ENCODE measurements at regions not wholly inside any gene's neighbourhood (a gene's known extent, or its start where the extent isn't known, plus 50 kb on each side); places are given as distances from the start of the nearest gene placed in this dataset.

DNA sequence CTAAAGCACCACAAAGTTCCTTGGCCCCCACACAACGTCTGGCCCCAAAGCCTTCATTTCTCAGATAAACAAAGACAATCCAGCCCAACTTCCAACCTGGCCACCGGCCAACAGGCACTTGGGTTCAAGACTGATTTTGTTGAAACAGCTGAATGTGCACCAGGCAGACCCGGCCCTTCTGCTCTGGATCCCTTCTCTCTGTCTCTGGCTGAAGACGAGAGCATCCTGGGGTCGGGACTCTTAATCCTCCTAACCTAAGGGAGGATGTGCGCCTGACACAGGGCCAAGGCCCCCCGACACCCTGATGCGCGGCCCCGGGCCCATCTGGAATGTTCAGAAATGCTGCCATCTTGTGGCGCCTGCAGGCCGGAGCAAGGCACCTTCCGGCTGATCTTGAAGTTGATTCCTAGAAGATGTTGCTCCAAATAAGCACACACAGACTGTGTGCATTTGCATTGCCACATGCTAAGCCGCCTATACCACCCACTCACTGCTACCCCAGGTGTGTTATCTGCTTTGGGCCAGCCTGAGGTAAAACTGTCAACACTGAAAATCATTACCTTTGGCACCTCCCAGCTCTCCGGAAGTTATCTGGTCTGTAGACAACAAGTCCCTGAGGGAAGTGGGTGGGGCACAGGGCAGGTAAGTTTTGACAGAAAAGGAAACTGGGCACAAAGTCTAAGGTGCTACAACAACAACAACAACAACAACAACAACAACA is 98.4 kb upstream of the HABP2 start:
- TF ChIP-seq, protein P1, sequence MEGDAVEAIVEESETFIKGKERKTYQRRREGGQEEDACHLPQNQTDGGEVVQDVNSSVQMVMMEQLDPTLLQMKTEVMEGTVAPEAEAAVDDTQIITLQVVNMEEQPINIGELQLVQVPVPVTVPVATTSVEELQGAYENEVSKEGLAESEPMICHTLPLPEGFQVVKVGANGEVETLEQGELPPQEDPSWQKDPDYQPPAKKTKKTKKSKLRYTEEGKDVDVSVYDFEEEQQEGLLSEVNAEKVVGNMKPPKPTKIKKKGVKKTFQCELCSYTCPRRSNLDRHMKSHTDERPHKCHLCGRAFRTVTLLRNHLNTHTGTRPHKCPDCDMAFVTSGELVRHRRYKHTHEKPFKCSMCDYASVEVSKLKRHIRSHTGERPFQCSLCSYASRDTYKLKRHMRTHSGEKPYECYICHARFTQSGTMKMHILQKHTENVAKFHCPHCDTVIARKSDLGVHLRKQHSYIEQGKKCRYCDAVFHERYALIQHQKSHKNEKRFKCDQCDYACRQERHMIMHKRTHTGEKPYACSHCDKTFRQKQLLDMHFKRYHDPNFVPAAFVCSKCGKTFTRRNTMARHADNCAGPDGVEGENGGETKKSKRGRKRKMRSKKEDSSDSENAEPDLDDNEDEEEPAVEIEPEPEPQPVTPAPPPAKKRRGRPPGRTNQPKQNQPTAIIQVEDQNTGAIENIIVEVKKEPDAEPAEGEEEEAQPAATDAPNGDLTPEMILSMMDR (IDR thresholded peaks at IDR 0.05; ENCODE audit: insufficient read depth, low read length): peak; percentile 50
- TF ChIP-seq, protein P2, sequence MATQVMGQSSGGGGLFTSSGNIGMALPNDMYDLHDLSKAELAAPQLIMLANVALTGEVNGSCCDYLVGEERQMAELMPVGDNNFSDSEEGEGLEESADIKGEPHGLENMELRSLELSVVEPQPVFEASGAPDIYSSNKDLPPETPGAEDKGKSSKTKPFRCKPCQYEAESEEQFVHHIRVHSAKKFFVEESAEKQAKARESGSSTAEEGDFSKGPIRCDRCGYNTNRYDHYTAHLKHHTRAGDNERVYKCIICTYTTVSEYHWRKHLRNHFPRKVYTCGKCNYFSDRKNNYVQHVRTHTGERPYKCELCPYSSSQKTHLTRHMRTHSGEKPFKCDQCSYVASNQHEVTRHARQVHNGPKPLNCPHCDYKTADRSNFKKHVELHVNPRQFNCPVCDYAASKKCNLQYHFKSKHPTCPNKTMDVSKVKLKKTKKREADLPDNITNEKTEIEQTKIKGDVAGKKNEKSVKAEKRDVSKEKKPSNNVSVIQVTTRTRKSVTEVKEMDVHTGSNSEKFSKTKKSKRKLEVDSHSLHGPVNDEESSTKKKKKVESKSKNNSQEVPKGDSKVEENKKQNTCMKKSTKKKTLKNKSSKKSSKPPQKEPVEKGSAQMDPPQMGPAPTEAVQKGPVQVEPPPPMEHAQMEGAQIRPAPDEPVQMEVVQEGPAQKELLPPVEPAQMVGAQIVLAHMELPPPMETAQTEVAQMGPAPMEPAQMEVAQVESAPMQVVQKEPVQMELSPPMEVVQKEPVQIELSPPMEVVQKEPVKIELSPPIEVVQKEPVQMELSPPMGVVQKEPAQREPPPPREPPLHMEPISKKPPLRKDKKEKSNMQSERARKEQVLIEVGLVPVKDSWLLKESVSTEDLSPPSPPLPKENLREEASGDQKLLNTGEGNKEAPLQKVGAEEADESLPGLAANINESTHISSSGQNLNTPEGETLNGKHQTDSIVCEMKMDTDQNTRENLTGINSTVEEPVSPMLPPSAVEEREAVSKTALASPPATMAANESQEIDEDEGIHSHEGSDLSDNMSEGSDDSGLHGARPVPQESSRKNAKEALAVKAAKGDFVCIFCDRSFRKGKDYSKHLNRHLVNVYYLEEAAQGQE (IDR thresholded peaks at IDR 0.05; ENCODE audit: insufficient replicate concordance, low read depth): no peak
- TF ChIP-seq SPI1 (IDR thresholded peaks at IDR 0.05; ENCODE audit: borderline replicate concordance, low read depth) (no peak), POLR2AphosphoS5 (IDR thresholded peaks at IDR 0.05; ENCODE audit: low read depth) (no peak)

Data from HL-60 (cell line).